HG02943 (cell line): ENCODE measurements at regions not wholly inside any gene's neighbourhood (a gene's known extent, or its start where the extent isn't known, plus 50 kb on each side); places are given as distances from the start of the nearest gene placed in this dataset.
"Not testable (repeated sequence)": the region's sequence is repeated elsewhere in the genome, so short reads cannot be mapped to it uniquely, and the experiment has no call there.

Source experiments
- ATAC-seq: cut with Tn5 transposase; IDR thresholded peaks from one replicate; pipeline ENCODE4 v1.9.1; 2021; ENCODE audit warnings: mild to moderate bottlenecking, low read depth, moderate library complexity; ENCODE audit not compliant: unreplicated experiment

DNA sequence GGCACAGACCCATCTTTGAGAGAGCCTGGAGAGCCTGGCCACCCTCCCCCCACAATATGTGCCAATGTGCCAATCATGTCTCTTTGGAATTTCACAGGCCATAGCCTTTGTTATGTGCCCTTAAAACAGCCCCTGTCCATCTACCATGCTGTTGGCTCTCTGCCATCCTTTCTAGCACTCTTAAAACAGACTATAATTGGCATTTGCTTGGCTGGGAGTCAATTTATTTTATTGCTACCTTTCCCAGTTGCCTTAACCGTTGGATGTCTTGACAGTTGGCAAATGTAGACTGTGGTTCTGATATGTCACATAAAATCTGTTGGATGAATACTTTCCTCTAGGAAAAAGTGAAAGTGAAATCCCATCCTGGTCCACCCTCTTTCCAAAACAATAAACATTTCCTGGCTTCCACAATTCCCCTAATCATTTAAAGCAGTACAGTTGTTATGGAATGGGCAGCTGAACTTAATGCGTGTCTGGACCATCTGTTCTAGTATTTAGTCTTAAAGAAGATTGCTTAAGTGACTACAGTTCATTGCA is 394.0 kb downstream of the KCNJ2 start:
- no peak for ATAC-seq

DNA sequence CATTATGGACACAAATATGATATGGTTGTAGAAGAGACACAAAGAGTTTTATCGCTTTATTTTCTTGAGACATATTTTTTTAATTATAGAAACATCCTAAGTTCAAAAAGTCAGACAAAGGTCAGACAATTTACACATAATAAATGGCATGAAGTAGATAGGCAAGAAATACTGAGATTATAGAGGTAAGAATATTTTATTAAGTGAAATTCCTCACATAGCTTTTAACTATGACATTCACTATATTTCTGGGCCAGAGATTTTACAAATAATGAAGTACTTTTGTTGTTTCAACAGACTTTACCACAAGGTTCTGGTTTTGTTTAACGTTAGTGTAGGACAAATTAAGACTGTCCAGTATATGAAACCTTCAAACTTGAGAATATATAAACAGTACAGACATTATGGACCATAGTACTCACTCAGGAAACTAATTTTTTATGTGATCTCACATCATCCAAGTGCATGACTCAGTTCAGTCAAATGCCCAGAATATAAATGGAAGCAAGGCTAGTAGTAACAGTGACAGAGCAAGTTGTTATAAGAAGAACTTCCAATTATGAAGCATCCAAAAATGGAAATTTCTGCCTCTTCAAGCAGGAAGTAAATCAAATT is 394.8 kb downstream of the KCNJ2 start:
- no peak for ATAC-seq

GRCh38 chr17:70569128-70569527 is 399.8 kb downstream of the KCNJ2 start:
- no peak for ATAC-seq

DNA sequence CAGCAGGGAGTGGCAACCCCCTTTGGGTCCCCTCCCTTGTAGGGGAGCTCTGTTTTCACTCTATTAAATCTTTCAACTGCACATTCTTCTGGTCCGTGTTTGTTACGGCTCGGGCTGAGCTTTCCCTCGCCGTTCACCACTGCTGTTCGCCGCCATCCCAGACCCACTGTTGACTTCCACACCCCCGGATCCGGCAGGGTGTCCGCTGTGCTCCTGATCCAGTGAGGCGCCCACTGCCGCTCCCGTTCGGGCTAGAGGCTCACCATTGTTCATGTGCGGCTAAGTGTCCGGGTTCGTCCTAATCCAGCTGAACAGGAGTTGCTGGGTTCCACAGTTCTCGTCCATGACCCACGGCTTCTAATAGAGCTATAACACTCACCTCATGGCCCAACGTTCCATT is 408.1 kb downstream of the KCNJ2 start:
- no peak for ATAC-seq

GRCh38 chr17:70581459-70581858 is 412.1 kb downstream of the KCNJ2 start:
- no peak for ATAC-seq

- no peak for ATAC-seq
Measured at GRCh38 chr17:70582777-70583176, 413.4 kb downstream of the KCNJ2 start.

DNA sequence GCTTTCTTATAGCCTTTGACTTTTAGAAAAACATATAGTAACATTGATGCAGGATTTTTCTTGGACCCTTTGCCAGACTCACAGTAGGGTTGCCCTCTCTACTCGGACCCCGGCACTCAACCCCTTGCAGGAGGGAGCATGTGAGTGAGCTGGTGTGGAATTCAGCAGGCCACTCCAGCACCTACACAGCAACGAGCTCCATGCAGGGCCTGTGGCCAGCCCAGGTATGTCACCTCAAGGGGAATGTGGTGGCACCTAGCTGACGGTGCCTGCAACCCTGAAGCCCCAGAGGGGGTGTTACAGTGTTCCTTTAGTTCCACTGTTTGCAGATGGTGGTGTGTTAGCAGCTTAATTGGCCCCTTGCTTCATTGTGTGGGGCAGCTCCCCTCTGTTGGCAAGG is 414.9 kb downstream of the KCNJ2 start:
- ATAC-seq: no peak

DNA sequence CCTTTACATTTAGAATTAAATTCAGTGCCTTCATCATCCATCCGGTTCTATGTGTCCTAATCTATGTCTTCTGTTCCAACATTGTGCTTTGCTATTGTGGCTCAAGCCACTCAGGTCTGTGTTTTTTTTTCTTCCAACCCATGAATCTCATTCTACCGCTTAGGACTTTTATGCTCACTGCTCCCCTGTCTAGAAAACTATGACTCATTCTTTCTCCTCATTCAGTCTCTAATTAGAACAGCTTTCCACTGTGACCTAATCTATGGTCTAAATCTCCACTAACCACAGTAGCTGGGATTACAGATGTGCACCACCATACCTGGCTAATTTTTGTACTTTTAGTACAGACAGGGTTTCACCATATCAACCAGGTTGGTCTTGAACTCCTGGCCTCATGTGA is 418.7 kb downstream of the KCNJ2 start:
- no peak for ATAC-seq

DNA sequence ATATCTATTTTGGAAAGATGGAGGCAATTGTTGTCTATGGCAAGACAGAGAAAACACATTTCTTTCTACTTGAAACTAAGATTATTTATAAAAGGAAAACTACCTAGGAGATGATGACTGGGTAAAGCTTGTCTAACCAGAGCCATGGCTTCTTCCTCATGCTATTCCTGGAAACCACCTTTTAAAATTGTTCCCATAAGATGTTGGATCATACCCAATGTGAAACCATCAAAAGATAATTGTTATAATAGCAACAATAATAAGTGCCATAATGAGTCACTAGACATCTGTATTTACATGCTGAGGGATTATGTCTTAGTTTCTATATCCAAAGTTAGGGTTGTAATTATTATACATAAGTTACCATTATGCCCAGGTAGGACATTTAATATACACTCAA is 428.4 kb downstream of the KCNJ2 start:
- no peak for ATAC-seq

DNA sequence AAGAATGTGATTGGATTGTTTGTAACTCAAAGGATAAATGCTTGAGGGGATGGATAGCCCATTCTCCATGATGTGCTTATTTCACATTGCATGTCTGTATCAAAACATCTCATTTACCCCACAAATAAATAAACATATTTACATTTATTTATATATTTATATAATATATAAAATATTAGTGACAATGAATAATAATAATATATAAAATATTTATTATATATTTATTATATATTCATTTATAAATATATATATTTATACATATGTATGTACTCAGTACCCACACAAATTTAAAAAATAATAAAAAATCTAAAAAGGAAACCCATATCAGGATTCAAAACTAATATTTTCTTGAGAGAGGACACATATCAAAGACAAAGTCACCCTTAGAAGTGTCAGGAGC is 429.9 kb downstream of the KCNJ2 start:
- ATAC-seq: no peak

DNA sequence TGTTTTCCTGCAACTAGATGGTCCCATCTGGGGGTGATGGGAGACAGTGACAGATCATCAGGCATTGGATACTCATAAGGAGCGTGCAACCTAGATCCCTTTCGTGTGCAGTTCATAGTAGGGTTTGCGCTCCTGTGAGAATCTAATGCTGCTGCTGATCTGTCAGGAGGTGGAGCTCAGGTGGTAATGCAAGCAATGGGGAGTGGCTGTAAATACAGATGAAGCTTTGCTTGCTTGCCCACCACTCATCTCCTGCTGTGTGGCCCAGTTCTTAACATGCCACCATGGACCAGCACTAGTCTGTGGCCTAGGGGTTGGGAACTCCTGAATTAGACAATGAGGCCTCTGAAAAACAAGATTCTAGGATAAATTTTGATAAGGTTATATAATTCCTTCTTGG is 430.6 kb downstream of the KCNJ2 start:
- ATAC-seq: not testable (repeated sequence)

DNA sequence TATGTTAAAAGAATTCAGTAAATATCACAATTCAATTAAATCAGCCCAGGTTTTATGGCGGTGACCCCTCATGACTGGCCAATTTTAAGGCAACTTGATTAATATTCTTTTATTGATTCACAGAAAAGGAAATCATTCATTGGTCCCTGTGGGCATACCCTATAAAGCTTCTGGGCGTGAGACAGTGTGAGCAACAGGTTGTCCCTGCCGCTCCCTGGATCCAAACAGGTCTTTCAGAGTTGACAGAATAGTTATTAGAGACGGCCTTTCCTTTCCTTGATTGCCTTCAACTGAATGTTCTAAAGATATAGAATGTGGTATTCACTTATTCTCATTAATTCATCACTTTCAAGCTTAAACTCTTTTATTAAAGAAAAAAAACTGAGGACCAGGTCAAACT is 433.9 kb downstream of the KCNJ2 start:
- no peak for ATAC-seq

DNA sequence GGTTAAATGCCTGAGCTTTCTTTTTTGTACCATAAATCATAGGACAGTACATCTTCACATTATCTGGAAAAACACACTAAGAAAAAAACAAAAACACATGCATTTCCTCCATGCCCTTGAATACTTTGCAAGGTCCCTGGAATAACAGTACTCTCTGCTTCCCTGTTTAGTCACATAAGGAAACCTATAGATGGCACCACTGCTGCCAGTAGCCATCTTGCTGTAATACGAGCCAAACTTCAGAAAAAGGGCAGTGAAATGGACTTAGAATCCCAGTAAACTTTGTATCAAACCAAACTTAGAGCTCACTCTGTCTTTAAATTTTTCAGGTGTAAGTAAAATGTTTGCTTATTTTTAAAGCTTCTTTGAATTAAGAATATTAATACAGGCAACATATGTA is 435.5 kb downstream of the KCNJ2 start:
- no peak for ATAC-seq

DNA sequence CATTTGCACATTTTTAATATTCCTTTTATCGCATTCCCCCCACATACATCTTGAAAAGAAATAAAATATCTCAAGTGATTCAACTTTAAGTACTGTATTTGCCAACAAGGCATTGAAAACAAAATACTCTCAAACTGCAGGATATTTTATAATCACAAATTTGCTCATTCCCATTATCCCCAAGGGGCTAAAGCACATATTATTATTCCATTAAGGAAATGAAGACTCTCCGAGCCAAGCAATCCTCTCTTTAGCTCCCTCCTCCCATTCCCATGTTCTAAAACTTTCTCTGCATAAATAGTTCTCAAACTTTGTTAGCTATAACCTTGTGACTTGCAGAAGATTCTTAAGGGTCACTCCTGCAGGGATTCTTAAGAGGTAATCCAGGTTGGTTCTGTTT is 436.8 kb downstream of the KCNJ2 start:
- ATAC-seq: no peak

DNA sequence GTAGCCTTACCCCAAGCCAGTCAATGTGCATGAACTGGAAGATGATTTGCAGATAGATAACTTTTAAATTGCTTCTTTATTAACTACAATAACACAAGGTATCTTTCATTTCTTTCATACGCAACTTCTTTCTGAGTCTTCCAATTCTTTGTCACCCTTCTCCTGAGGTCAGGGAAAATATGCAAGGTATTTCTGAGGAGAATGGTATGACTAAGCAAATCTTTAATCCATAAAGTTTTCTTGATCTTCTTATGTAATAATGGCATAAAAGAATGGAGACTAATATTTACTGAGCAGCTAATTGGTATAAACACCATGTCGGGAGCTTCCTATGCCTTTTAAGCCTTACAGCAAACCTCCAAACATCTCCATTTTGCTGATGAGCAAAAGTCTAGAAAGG is 438.9 kb downstream of the KCNJ2 start:
- ATAC-seq: no peak

GRCh38 chr17:70608957-70609356 is 439.6 kb downstream of the KCNJ2 start:
- no peak for ATAC-seq

DNA sequence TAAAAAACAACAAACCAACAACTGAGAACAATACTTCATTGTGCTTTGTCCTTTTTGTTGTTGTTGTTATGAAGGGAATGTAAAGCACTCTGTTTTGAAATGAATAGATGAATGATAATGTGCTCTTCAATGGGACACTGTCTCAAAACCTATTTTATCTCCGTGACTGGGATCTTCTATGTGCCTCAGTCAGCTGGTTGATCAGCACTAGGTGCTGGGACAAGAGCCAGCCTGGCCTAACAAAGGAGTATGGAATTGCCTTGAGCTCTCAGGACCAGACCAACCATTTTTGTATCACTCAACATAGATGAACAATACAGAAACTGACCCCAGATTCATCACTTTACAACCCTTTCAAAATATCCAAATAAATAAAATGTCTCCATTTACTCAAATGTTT is 440.2 kb downstream of the KCNJ2 start:
- no peak for ATAC-seq

DNA sequence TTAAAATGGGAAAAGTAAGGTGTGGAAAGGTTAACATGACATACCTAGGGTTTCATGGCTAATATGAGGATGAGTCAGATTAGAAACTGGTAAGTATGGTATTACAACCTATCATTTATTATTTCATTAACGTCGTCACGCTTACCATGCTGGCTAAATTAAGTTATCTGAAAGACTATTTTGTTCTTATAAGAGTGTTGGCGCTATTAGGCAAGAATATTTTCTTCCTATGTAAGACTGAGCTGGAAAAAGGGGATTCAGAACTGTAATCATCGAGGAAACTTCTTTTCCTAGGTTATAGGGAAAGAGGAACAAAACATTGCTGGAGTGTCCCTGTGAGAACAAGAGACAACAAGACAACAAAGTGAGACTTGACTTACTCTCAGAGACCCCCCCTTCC is 440.8 kb downstream of the KCNJ2 start:
- no peak for ATAC-seq

- no peak for ATAC-seq
Measured at GRCh38 chr17:70613681-70614080, 444.3 kb downstream of the KCNJ2 start.

GRCh38 chr17:70615831-70616230 is 446.5 kb downstream of the KCNJ2 start:
- no peak for ATAC-seq

DNA sequence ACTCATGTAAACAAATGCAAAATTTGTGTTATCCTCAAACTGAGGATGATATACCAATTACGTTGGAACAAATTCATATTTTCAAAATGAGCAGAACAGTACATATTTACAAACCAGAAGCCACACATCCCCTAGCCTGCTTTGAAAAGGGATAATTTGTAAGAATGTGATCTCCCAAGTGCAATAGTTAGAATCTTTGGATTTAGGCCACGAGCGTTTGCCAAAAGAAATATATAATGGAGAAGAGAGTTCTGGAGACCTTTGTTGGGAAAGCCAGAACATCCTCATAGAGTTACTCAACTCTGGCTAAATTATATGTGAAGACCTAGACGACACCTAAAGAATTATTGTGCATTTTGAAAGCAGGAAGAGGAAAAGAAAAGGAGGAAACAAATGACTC is 449.3 kb downstream of the KCNJ2 start:
- no peak for ATAC-seq

GRCh38 chr17:70621566-70621965 is 452.2 kb downstream of the KCNJ2 start:
- no peak for ATAC-seq
